OCI-LY7 (cell line): ENCODE measurements at regions not wholly inside any gene's neighbourhood (a gene's known extent, or its start where the extent isn't known, plus 50 kb on each side); places are given as distances from the start of the nearest gene placed in this dataset.

ENCODE experiments used
- BruUV-seq: library from RNA; stranded (reverse); fragments of 400-500 nt; replicated peaks from 2 replicates; lab custom pipeline; 2021; lab: Mats Ljungman, UMichigan
- CTCF ChIA-PET: fragments of 300-600 bp; sonication (Branson Sonifier 250); formaldehyde crosslinking; loops from one replicate; lab custom pipeline; 2022; ENCODE audit warnings: antibody characterized with exemption; ENCODE audit not compliant: unreplicated experiment; lab: Charles Lee
- POLR2A ChIA-PET: fragments of 300-600 bp; sonication (Branson Sonifier 250); formaldehyde crosslinking; loops from one replicate; lab custom pipeline; 2022; ENCODE audit warnings: antibody characterized with exemption; lab: Charles Lee
- DNase-seq: peaks from one replicate; pipeline ENCODE4 v3.0.0-alpha.2; 2015; ENCODE audit warnings: low spot score
- H2AFZ ChIP-seq: fragments of 200-600 bp; sonication (generic), shearing (Covaris generic); 2 replicates; pipeline ENCODE4 v1.6.1; 2014; ENCODE audit warnings: mild to moderate bottlenecking, antibody characterized with exemption, low read length, moderate library complexity
- H3K27ac ChIP-seq: fragments of 200-600 bp; sonication (generic); 2 replicates; pipeline ENCODE4 v1.5.1; 2014; ENCODE audit warnings: mixed run types, low read depth, mild to moderate bottlenecking, moderate library complexity, low read length, inconsistent platforms; ENCODE audit not compliant: poor library complexity, severe bottlenecking
- H3K36me3 ChIP-seq: fragments of 200-600 bp; sonication (generic); 2 replicates; pipeline ENCODE4 v1.6.1; 2014; ENCODE audit warnings: mild to moderate bottlenecking, antibody characterized with exemption, low read length, moderate library complexity, mixed read lengths; ENCODE audit not compliant: insufficient read depth
- H3K4me1 ChIP-seq: fragments of 200-600 bp; sonication (generic); 2 replicates; pipeline ENCODE4 v1.5.1; 2014; ENCODE audit warnings: mild to moderate bottlenecking, low read length; ENCODE audit not compliant: insufficient read depth, poor library complexity, severe bottlenecking
- H3K4me2 ChIP-seq: fragments of 200-600 bp; sonication (generic); 2 replicates; pipeline ENCODE4 v1.6.1; 2014; ENCODE audit warnings: mild to moderate bottlenecking, low read length
- H3K4me3 ChIP-seq: fragments of 200-600 bp; sonication (generic); 2 replicates; pipeline ENCODE4 v1.5.1; 2014; ENCODE audit warnings: mild to moderate bottlenecking, low read depth, low read length; ENCODE audit not compliant: poor library complexity, severe bottlenecking
- H3K79me2 ChIP-seq: fragments of 200-600 bp; sonication (generic); 2 replicates; pipeline ENCODE4 v1.6.1; 2016; ENCODE audit warnings: low read depth, mild to moderate bottlenecking, low read length, moderate library complexity, mixed read lengths; ENCODE audit not compliant: insufficient read depth
- H3K9me2 ChIP-seq: fragments of 200-600 bp; sonication (generic); 2 replicates; pipeline ENCODE4 v1.6.1; 2016; ENCODE audit warnings: mild to moderate bottlenecking, low read length, mixed read lengths; ENCODE audit not compliant: insufficient read depth
- H3K9me3 ChIP-seq: fragments of 200-600 bp; sonication (generic); 2 replicates; pipeline ENCODE4 v1.6.1; 2014; ENCODE audit warnings: mild to moderate bottlenecking, mixed run types, low read length, mixed read lengths
- H4K20me1 ChIP-seq: fragments of 200-600 bp; sonication (generic); 2 replicates; pipeline ENCODE4 v1.6.1; 2014; ENCODE audit warnings: mild to moderate bottlenecking, antibody characterized with exemption, low read length, moderate library complexity, mixed read lengths; ENCODE audit not compliant: insufficient read depth
- CTCF ChIP-seq: fragments of 200-600 bp; sonication (generic); conservative IDR thresholded peaks from 2 replicates; pipeline ENCODE4 v1.5.1; 2014; ENCODE audit warnings: mild to moderate bottlenecking, antibody characterized with exemption, low read length, moderate library complexity, mixed read lengths
- EZH2phosphoT487 ChIP-seq: fragments of 200-600 bp; sonication (generic); IDR thresholded peaks from 2 replicates; pipeline ENCODE4 v1.6.1; 2018; ENCODE audit warnings: low read depth, borderline replicate concordance, mild to moderate bottlenecking, mixed run types, antibody characterized with exemption, low read length, moderate library complexity, mixed read lengths
- intact Hi-C: fragments of 100-400 bp; cut with micrococcal nuclease; formaldehyde crosslinking; loops from one replicate; pipeline ENCODE4 v1.10.0; 2022; ENCODE audit not compliant: unreplicated experiment

GRCh38 chr3:98259-98654, 98.3 kb upstream of the CHL1 start:
- intact Hi-C loops = no loop called here
- POLR2A ChIA-PET = interaction anchor here (0.7 kb wide), 1 partner anchor 203 kb away, joined by 3 read pairs; no protein-coding TSS in a partner anchor
- TF ChIP-seq EZH2phosphoT487 = no peak
- Histone ChIP-seq H3K79me2 (no peaks in the 10 kb centered on the region), H3K27ac (no peak overlapping the region), H3K36me3 (no peaks in the 10 kb centered on the region), H3K9me2 (no peaks in the 10 kb centered on the region), H3K4me1 (no peaks in the 10 kb centered on the region), H4K20me1 (no peaks in the 10 kb centered on the region), H3K9me3 (no peaks in the 10 kb centered on the region), H2AFZ (no peak overlapping the region), H3K4me3 (no peak overlapping the region), H3K4me2 (no peak overlapping the region)
- no TSS peak for BruUV-seq
- no peak for DNase-seq
- CTCF ChIA-PET = no interaction called here

GRCh38 chr3:99506-99905, 97.1 kb upstream of the CHL1 start:
- H3K4me1 ChIP-seq = no peaks in the 10 kb centered on the region
- H3K36me3 ChIP-seq = no peaks in the 10 kb centered on the region
- H3K79me2 ChIP-seq = no peaks in the 10 kb centered on the region
- TF ChIP-seq CTCF (no peak), EZH2phosphoT487 (no peak)
- CTCF ChIA-PET = no interaction called here
- no TSS peak for BruUV-seq
- no peaks in the 10 kb centered on the region for H3K9me2 ChIP-seq
- DNase-seq = no peak
- no peak overlapping the region for H2AFZ ChIP-seq
- H3K4me3 ChIP-seq = no peak overlapping the region
- H4K20me1 ChIP-seq = no peaks in the 10 kb centered on the region
- intact Hi-C loops = no loop called here
- H3K27ac ChIP-seq = no peak overlapping the region
- POLR2A ChIA-PET = no interaction called here
- H3K4me2 ChIP-seq = no peak overlapping the region
- H3K9me3 ChIP-seq = no peaks in the 10 kb centered on the region

- Histone ChIP-seq H3K27ac (no peak overlapping the region), H3K9me2 (no peaks in the 10 kb centered on the region), H3K9me3 (no peaks in the 10 kb centered on the region), H2AFZ (no peak overlapping the region), H3K4me2 (no peak overlapping the region), H3K36me3 (no peaks in the 10 kb centered on the region), H3K4me3 (no peak overlapping the region), H4K20me1 (no peaks in the 10 kb centered on the region), H3K79me2 (no peaks in the 10 kb centered on the region), H3K4me1 (no peaks in the 10 kb centered on the region)
- no peak for DNase-seq
- intact Hi-C loops = no loop called here
- CTCF ChIA-PET = no interaction called here
- POLR2A ChIA-PET = no interaction called here
- TF ChIP-seq EZH2phosphoT487 (no peak), CTCF (no peak)
- BruUV-seq = no TSS peak
These were observed 94.1 kb upstream of the CHL1 start for GRCh38 chr3:102484-102883.
